IMR-90 (cell line): ENCODE measurements at regions not wholly inside any gene's neighbourhood (a gene's known extent, or its start where the extent isn't known, plus 50 kb on each side); places are given as distances from the start of the nearest gene placed in this dataset.

Experiments used
- ATAC-seq: fragments of 200-7000 bp; cut with Tn5 transposase; 2 replicates; pipeline ENCODE4 v1.9.1; 2020; ENCODE audit warnings: low read depth, mild to moderate bottlenecking, moderate library complexity
- BruUV-seq: library from RNA; stranded (reverse); fragments of 400-500 nt; replicated peaks from 2 replicates; lab custom pipeline; 2021; lab: Mats Ljungman, UMichigan
- CTCF ChIA-PET: fragments of 300-600 bp; formaldehyde crosslinking; extraction: SDS; loops from one replicate; lab custom pipeline; 2021; ENCODE audit warnings: antibody characterized with exemption; lab: Yijun Ruan, JAX
- POLR2A ChIA-PET: fragments of 300-600 bp; sonication (Branson Sonifier 250); formaldehyde crosslinking; loops from one replicate; lab custom pipeline; 2022; ENCODE audit warnings: antibody characterized with exemption; ENCODE audit not compliant: unreplicated experiment; lab: Charles Lee
- DNase-seq: peaks from one replicate; pipeline ENCODE4 v3.0.0; 2013
- H2AFZ ChIP-seq: replicated peaks from 2 replicates; pipeline ENCODE3; 2013; ENCODE audit warnings: low read length, mild to moderate bottlenecking; ENCODE audit not compliant: poor library complexity
- H2AK5ac ChIP-seq: 2 replicates; pipeline ENCODE4 v1.6.1; 2013; ENCODE audit warnings: low read depth, low read length, inconsistent platforms
- H2AK9ac ChIP-seq: replicated peaks from 2 replicates; pipeline ENCODE3; 2013; ENCODE audit warnings: mild to moderate bottlenecking, low read depth, low read length, moderate library complexity; ENCODE audit not compliant: poor library complexity
- H2BK120ac ChIP-seq: 2 replicates; pipeline ENCODE4 v1.6.1; 2013; ENCODE audit warnings: low read depth, low read length, inconsistent platforms
- H2BK15ac ChIP-seq: 3 replicates; pipeline ENCODE4 v1.6.1; 2013; ENCODE audit warnings: low read depth, low read length, inconsistent platforms
- H2BK20ac ChIP-seq: 2 replicates; pipeline ENCODE4 v1.6.1; 2013; ENCODE audit warnings: low read depth, mild to moderate bottlenecking, inconsistent platforms, low read length, moderate library complexity
- H2BK5ac ChIP-seq: 2 replicates; pipeline ENCODE4 v1.6.1; 2013; ENCODE audit warnings: mild to moderate bottlenecking, low read depth, low read length, inconsistent platforms; ENCODE audit not compliant: poor library complexity, severe bottlenecking
- H3K14ac ChIP-seq: replicated peaks from 2 replicates; pipeline ENCODE4 v1.6.1; 2013; ENCODE audit warnings: low read depth, low read length, inconsistent platforms
- H3K18ac ChIP-seq: 2 replicates; pipeline ENCODE4 v1.6.1; 2013; ENCODE audit warnings: low read depth, low read length, control low read depth
- H3K23ac ChIP-seq: 2 replicates; pipeline ENCODE4 v1.6.1; 2013; ENCODE audit warnings: low read depth, low read length, inconsistent platforms
- H3K27ac ChIP-seq: 2 replicates; pipeline ENCODE4 v1.5.1; 2013; ENCODE audit warnings: mild to moderate bottlenecking, control low read depth, low read length; ENCODE audit not compliant: insufficient read depth
- H3K27me3 ChIP-seq: 2 replicates; pipeline ENCODE4 v1.6.1; 2013; ENCODE audit warnings: low read length; ENCODE audit not compliant: control insufficient read depth, insufficient read depth
- H3K36me3 ChIP-seq: 2 replicates; pipeline ENCODE4 v1.6.1; 2013; ENCODE audit warnings: low read length, mixed read lengths; ENCODE audit not compliant: control insufficient read depth, insufficient read depth
- H3K4ac ChIP-seq: 2 replicates; pipeline ENCODE4 v1.6.1; 2013; ENCODE audit warnings: low read depth, low read length, inconsistent platforms
- H3K4me1 ChIP-seq: 2 replicates; pipeline ENCODE4 v1.6.1; 2013; ENCODE audit warnings: low read length, mixed read lengths; ENCODE audit not compliant: control insufficient read depth, insufficient read depth
- H3K4me2 ChIP-seq: 2 replicates; pipeline ENCODE4 v1.6.1; 2013; ENCODE audit warnings: low read depth, mild to moderate bottlenecking, control low read depth, low read length, moderate library complexity
- H3K4me3 ChIP-seq: 2 replicates; pipeline ENCODE4 v1.5.1; 2013; ENCODE audit warnings: low read depth, mild to moderate bottlenecking, control low read depth, low read length, moderate library complexity; ENCODE audit not compliant: insufficient read depth
- H3K56ac ChIP-seq: 2 replicates; pipeline ENCODE4 v1.6.1; 2013; ENCODE audit warnings: low read length, inconsistent platforms; ENCODE audit not compliant: insufficient read depth; ENCODE audit errors: extremely low read depth
- H3K79me1 ChIP-seq, 2 experiments: 2 replicates each; pipeline ENCODE4 v1.6.1; 2013; ENCODE audit warnings: low read length in 2 of 2, inconsistent platforms in 1 of 2, low read depth in 1 of 2
- H3K9ac ChIP-seq: 2 replicates; pipeline ENCODE4 v1.6.1; 2013; ENCODE audit warnings: low read depth, low read length, control low read depth
- H3K9me1 ChIP-seq: 2 replicates; pipeline ENCODE4 v1.6.1; 2013; ENCODE audit warnings: low read length, inconsistent platforms; ENCODE audit not compliant: insufficient read depth
- H3K9me3 ChIP-seq: 2 replicates; pipeline ENCODE4 v1.6.1; 2013; ENCODE audit warnings: low read length; ENCODE audit not compliant: control insufficient read depth, insufficient read depth
- H4K20me1 ChIP-seq: 2 replicates; pipeline ENCODE4 v1.6.1; 2013; ENCODE audit warnings: low read length, inconsistent platforms; ENCODE audit not compliant: insufficient read depth
- H4K5ac ChIP-seq: 2 replicates; pipeline ENCODE4 v1.6.1; 2013; ENCODE audit warnings: mild to moderate bottlenecking, low read depth, low read length, control low read depth
- H4K8ac ChIP-seq, 2 experiments: 2 replicates each; pipeline ENCODE4 v1.6.1; 2013; ENCODE audit warnings: low read depth in 2 of 2, low read length in 2 of 2, control low read depth in 1 of 2, inconsistent platforms in 1 of 2
- H4K91ac ChIP-seq: 2 replicates; pipeline ENCODE4 v1.6.1; 2013; ENCODE audit warnings: low read depth, low read length, inconsistent platforms; ENCODE audit not compliant: insufficient read depth
- BHLHE40 ChIP-seq: fragments of 150-350 bp; IDR thresholded peaks from 2 replicates; pipeline ENCODE4 v1.6.1; 2016; ENCODE audit warnings: mild to moderate bottlenecking, low read depth, low read length
- CEBPB ChIP-seq: IDR thresholded peaks from 2 replicates; pipeline ENCODE4 v1.6.1; 2012; ENCODE audit warnings: low read depth, low read length, improper control_type of control experiment
- CHD1 ChIP-seq: IDR thresholded peaks from 2 replicates; pipeline ENCODE4 v1.6.1; 2012; ENCODE audit warnings: low read depth, low read length, improper control_type of control experiment
- FOS ChIP-seq: fragments of 150-350 bp; IDR thresholded peaks from 2 replicates; pipeline ENCODE4 v1.6.1; 2016; ENCODE audit warnings: low read depth, low read length
- MAFK ChIP-seq: IDR thresholded peaks from 2 replicates; pipeline ENCODE4 v1.6.1; 2012; ENCODE audit warnings: low read depth, low read length, improper control_type of control experiment
- MAZ ChIP-seq: IDR thresholded peaks from 2 replicates; pipeline ENCODE4 v1.6.1; 2012; ENCODE audit warnings: low read depth, mild to moderate bottlenecking, low read length, improper control_type of control experiment, moderate library complexity, borderline replicate concordance
- MXI1 ChIP-seq: IDR thresholded peaks from 2 replicates; pipeline ENCODE4 v1.6.1; 2012; ENCODE audit warnings: low read depth, mild to moderate bottlenecking, low read length, moderate library complexity, borderline replicate concordance
- NFE2L2 ChIP-seq: fragments of 150-350 bp; IDR thresholded peaks from 2 replicates; pipeline ENCODE4 v1.6.1; 2016; ENCODE audit warnings: low read depth, mild to moderate bottlenecking, low read length
- POLR2A ChIP-seq: IDR thresholded peaks from 2 replicates; pipeline ENCODE4 v1.6.1; 2012; ENCODE audit warnings: mild to moderate bottlenecking, low read depth, low read length
- RAD21 ChIP-seq: IDR thresholded peaks from 2 replicates; pipeline ENCODE4 v1.6.1; 2012; ENCODE audit warnings: low read length, improper control_type of control experiment
- RCOR1 ChIP-seq: IDR thresholded peaks from 2 replicates; pipeline ENCODE4 v1.6.1; 2012; ENCODE audit warnings: mild to moderate bottlenecking, low read length, improper control_type of control experiment; ENCODE audit not compliant: insufficient replicate concordance
- RFX5 ChIP-seq: IDR thresholded peaks from 2 replicates; pipeline ENCODE4 v1.8.0; 2012; ENCODE audit warnings: low read depth, mild to moderate bottlenecking, low read length, moderate library complexity
- SMC3 ChIP-seq: fragments of 150-350 bp; IDR thresholded peaks from 2 replicates; pipeline ENCODE4 v1.6.1; 2016; ENCODE audit warnings: low read depth, mild to moderate bottlenecking, antibody characterized with exemption, low read length, moderate library complexity
- WGBS, 2 experiments: methylation state at CpG; one replicate each; pipeline versions ENCODE4 v1.1.5 to v1.1.7; 2013; ENCODE audit warnings: missing lambda C conversion rate in 2 of 2; ENCODE audit not compliant: insufficient read length in 1 of 2; ENCODE audit errors: extremely low coverage in 2 of 2; 5-methylcytosine and 5-hydroxymethylcytosine counted together
- dilution Hi-C: fragments of 300-500 bp; cut with HindIII; formaldehyde crosslinking; loops from one replicate; pipeline ENCODE4 v1.14.3; 2018; ENCODE audit warnings: low sequenced_read_pairs; ENCODE audit not compliant: unreplicated experiment
- in situ Hi-C: fragments of 300-500 bp; cut with MboI; formaldehyde crosslinking; loops from 3 replicates; pipeline ENCODE4 v1.14.3; 2019; ENCODE audit warnings: low sequenced_read_pairs, inconsistent platforms, mixed read lengths
- intact Hi-C: fragments of 100-400 bp; cut with micrococcal nuclease; formaldehyde crosslinking; loops from 2 replicates; pipeline ENCODE4 v1.10.0; 2022
- TF ChIP-seq, protein P1 (sequence below): fragments of 150-350 bp; IDR thresholded peaks from 2 replicates; pipeline ENCODE4 v1.6.1; 2017; ENCODE audit warnings: mild to moderate bottlenecking, antibody characterized with exemption, low read length, low read depth
- TF ChIP-seq, protein P2 (sequence below): conservative IDR thresholded peaks from 2 replicates; pipeline ENCODE4 v1.5.1; 2012; ENCODE audit warnings: mild to moderate bottlenecking, low read depth, low read length, improper control_type of control experiment
- TF ChIP-seq, protein P3 (sequence below): fragments of 150-350 bp; IDR thresholded peaks from 2 replicates; pipeline ENCODE4 v1.6.1; 2016; ENCODE audit warnings: low read depth, mild to moderate bottlenecking, low read length, moderate library complexity, borderline replicate concordance

DNA sequence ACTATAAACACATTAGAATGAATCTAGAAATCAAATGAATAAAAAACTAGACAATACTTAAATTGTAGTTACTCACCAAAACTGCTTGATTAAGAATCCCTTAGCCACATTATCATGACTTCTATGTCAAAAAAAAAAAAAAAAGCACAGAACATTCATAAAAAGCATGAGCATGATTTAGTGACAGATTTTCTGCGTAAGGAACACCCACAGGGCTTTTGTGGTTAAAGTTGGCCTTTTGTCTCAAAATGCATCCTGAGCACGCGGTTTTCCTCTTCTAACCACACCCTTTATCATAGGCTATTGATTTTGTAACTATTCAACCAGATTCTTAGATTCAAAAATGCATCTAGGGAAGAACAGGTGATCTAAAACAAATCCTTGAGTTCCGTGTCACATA is 334.0 kb upstream of the NR2F2 start:
- no peak for DNase-seq
- POLR2A ChIA-PET: no interaction called here
- no peak overlapping the region for H2AFZ ChIP-seq
- H3K79me1 ChIP-seq: no peaks in the 10 kb centered on the region
- H3K27ac ChIP-seq: no peak overlapping the region
- H4K8ac ChIP-seq: no peak overlapping the region
- H3K9me1 ChIP-seq: no peaks in the 10 kb centered on the region
- H2BK20ac ChIP-seq: no peak overlapping the region
- BruUV-seq: no TSS peak
- no peaks in the 10 kb centered on the region for H3K9me3 ChIP-seq
- H2BK5ac ChIP-seq: no peak overlapping the region
- H3K4me3 ChIP-seq: no peak overlapping the region
- no peak overlapping the region for H2AK9ac ChIP-seq
- no peak overlapping the region for H3K4ac ChIP-seq
- no CpG with 5 or more reads among the region's 4 CpGs for WGBS, 2 experiments
- CTCF ChIA-PET: interaction anchor here (0.6 kb wide), 1 partner anchor 702 kb away, joined by 4 read pairs; no protein-coding TSS in a partner anchor
- no peak overlapping the region for H2AK5ac ChIP-seq
- no peaks in the 10 kb centered on the region for H3K27me3 ChIP-seq
- H3K4me1 ChIP-seq: no peaks in the 10 kb centered on the region
- H4K5ac ChIP-seq: no peak overlapping the region
- no peak for TF ChIP-seq CHD1
- no peak for TF ChIP-seq MAFK
- TF ChIP-seq, protein P1, sequence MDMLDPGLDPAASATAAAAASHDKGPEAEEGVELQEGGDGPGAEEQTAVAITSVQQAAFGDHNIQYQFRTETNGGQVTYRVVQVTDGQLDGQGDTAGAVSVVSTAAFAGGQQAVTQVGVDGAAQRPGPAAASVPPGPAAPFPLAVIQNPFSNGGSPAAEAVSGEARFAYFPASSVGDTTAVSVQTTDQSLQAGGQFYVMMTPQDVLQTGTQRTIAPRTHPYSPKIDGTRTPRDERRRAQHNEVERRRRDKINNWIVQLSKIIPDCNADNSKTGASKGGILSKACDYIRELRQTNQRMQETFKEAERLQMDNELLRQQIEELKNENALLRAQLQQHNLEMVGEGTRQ: no peak
- TF ChIP-seq BHLHE40: no peak
- no peak for TF ChIP-seq CEBPB
- TF ChIP-seq RCOR1: no peak
- TF ChIP-seq MXI1: no peak
- no peak for TF ChIP-seq RFX5
- TF ChIP-seq, protein P2, sequence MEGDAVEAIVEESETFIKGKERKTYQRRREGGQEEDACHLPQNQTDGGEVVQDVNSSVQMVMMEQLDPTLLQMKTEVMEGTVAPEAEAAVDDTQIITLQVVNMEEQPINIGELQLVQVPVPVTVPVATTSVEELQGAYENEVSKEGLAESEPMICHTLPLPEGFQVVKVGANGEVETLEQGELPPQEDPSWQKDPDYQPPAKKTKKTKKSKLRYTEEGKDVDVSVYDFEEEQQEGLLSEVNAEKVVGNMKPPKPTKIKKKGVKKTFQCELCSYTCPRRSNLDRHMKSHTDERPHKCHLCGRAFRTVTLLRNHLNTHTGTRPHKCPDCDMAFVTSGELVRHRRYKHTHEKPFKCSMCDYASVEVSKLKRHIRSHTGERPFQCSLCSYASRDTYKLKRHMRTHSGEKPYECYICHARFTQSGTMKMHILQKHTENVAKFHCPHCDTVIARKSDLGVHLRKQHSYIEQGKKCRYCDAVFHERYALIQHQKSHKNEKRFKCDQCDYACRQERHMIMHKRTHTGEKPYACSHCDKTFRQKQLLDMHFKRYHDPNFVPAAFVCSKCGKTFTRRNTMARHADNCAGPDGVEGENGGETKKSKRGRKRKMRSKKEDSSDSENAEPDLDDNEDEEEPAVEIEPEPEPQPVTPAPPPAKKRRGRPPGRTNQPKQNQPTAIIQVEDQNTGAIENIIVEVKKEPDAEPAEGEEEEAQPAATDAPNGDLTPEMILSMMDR: no peak
- TF ChIP-seq NFE2L2: no peak
- no peak for TF ChIP-seq POLR2A
- no peak for TF ChIP-seq RAD21
- no peak for TF ChIP-seq MAZ
- TF ChIP-seq, protein P3, sequence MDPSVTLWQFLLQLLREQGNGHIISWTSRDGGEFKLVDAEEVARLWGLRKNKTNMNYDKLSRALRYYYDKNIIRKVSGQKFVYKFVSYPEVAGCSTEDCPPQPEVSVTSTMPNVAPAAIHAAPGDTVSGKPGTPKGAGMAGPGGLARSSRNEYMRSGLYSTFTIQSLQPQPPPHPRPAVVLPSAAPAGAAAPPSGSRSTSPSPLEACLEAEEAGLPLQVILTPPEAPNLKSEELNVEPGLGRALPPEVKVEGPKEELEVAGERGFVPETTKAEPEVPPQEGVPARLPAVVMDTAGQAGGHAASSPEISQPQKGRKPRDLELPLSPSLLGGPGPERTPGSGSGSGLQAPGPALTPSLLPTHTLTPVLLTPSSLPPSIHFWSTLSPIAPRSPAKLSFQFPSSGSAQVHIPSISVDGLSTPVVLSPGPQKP: no peak
- no peak for TF ChIP-seq FOS
- no peak for TF ChIP-seq SMC3
- no peak overlapping the region; the same call in 2 of the 3 replicates for H2BK15ac ChIP-seq
- no peak for ATAC-seq
- H4K91ac ChIP-seq: no peak overlapping the region
- H3K56ac ChIP-seq: no peak overlapping the region
- H4K20me1 ChIP-seq: no peaks in the 10 kb centered on the region
- no peaks in the 10 kb centered on the region for H3K36me3 ChIP-seq
- in situ Hi-C loops (no loop called here), intact Hi-C loops (no loop called here), dilution Hi-C loops (no loop called here)
- no peak overlapping the region for H3K4me2 ChIP-seq
- no peak overlapping the region for H3K9ac ChIP-seq
- no peak overlapping the region for H3K18ac ChIP-seq
- H3K23ac ChIP-seq: no peak overlapping the region
- H3K14ac ChIP-seq: no peak overlapping the region
- H2BK120ac ChIP-seq: no peak overlapping the region
